GM23338 (cell line): ENCODE measurements at regions not wholly inside any gene's neighbourhood (a gene's known extent, or its start where the extent isn't known, plus 50 kb on each side); places are given as distances from the start of the nearest gene placed in this dataset.

Source experiments
- ATAC-seq: fragments of 200-7000 bp; cut with Tn5 transposase; 3 replicates; pipeline ENCODE4 v1.9.1; 2020
- DNase-seq: peaks from one replicate; pipeline ENCODE4 v3.0.0-alpha.2; 2015; ENCODE audit warnings: low spot score
- H2AFZ ChIP-seq: fragments of 200-600 bp; sonication (generic); 2 replicates; pipeline ENCODE4 v1.8.0; 2016; ENCODE audit warnings: antibody characterized with exemption, mild to moderate bottlenecking, moderate library complexity
- H3F3A ChIP-seq: fragments of 200-600 bp; sonication (generic); replicated peaks from 2 replicates; pipeline ENCODE4 v1.8.0; 2017; ENCODE audit warnings: antibody characterized with exemption, mixed run types, low read depth
- H3K27ac ChIP-seq: fragments of 200-600 bp; sonication (generic); 2 replicates; pipeline ENCODE4 v1.6.1; 2016; ENCODE audit warnings: low read depth
- H3K27me3 ChIP-seq: fragments of 200-600 bp; sonication (generic); 2 replicates; pipeline ENCODE4 v1.8.0; 2016; ENCODE audit warnings: mild to moderate bottlenecking, mixed run types, moderate library complexity; ENCODE audit not compliant: insufficient read depth
- H3K36me3 ChIP-seq: fragments of 200-600 bp; sonication (generic); 2 replicates; pipeline ENCODE4 v1.8.0; 2016; ENCODE audit warnings: mild to moderate bottlenecking; ENCODE audit not compliant: insufficient read depth
- H3K4me1 ChIP-seq: fragments of 200-600 bp; sonication (generic); 2 replicates; pipeline ENCODE4 v1.8.0; 2016; ENCODE audit warnings: mild to moderate bottlenecking, moderate library complexity; ENCODE audit not compliant: insufficient read depth
- H3K4me2 ChIP-seq: fragments of 200-600 bp; sonication (generic); 2 replicates; pipeline ENCODE4 v1.7.1; 2017; ENCODE audit warnings: mixed run types
- H3K4me3 ChIP-seq: fragments of 200-600 bp; sonication (generic); 2 replicates; pipeline ENCODE4 v1.6.1; 2016; ENCODE audit warnings: mixed run types
- H3K79me2 ChIP-seq: fragments of 200-600 bp; sonication (generic); replicated peaks from 2 replicates; pipeline ENCODE4 v1.8.0; 2017; ENCODE audit warnings: mild to moderate bottlenecking; ENCODE audit not compliant: insufficient read depth
- H3K9me2 ChIP-seq: fragments of 200-600 bp; sonication (generic); 2 replicates; pipeline ENCODE4 v1.8.0; 2017; ENCODE audit not compliant: insufficient read depth
- H4K20me1 ChIP-seq: fragments of 200-600 bp; sonication (generic); replicated peaks from 2 replicates; pipeline ENCODE4 v1.8.0; 2017; ENCODE audit warnings: mild to moderate bottlenecking; ENCODE audit not compliant: insufficient read depth
- H3K27ac Mint-ChIP-seq: 2 replicates; pipeline ENCODE4 v1.8.0; 2020; ENCODE audit warnings: inconsistent platforms, mild to moderate bottlenecking, moderate library complexity, mixed read lengths
- H3K27me3 Mint-ChIP-seq: 3 replicates; pipeline ENCODE4 v1.8.0; 2022; ENCODE audit warnings: low read depth, mild to moderate bottlenecking, moderate library complexity, mixed read lengths, inconsistent platforms; ENCODE audit not compliant: insufficient read depth, poor library complexity
- H3K36me3 Mint-ChIP-seq: 3 replicates; pipeline ENCODE4 v1.8.0; 2021; ENCODE audit warnings: low read depth, mild to moderate bottlenecking, inconsistent platforms, moderate library complexity, mixed read lengths
- H3K4me1 Mint-ChIP-seq: 3 replicates; pipeline ENCODE4 v1.8.0; 2020; ENCODE audit warnings: mild to moderate bottlenecking, inconsistent platforms, mixed read lengths
- H3K4me3 Mint-ChIP-seq: 3 replicates; pipeline ENCODE4 v1.8.0; 2021; ENCODE audit warnings: moderate library complexity, mild to moderate bottlenecking, inconsistent platforms, mixed read lengths
- H3K9me3 Mint-ChIP-seq: 3 replicates; pipeline ENCODE4 v1.8.0; 2020; ENCODE audit warnings: moderate library complexity, mild to moderate bottlenecking, inconsistent platforms, mixed read lengths
- CREB1 ChIP-seq: fragments of 250-450 bp; sonication (Bioruptor Pico); IDR thresholded peaks from 2 replicates; pipeline ENCODE4 v1.5.0; 2020; ENCODE audit warnings: low read depth, mild to moderate bottlenecking, moderate library complexity
- CTCF ChIP-seq, 2 experiments: fragments of 200-600 bp in 1 of 2; sonication (generic) in 1 of 2; conservative IDR thresholded peaks; 2 replicates each; pipeline versions ENCODE4 v1.5.1 to v1.6.1; 2016 to 2017; ENCODE audit warnings: antibody characterized with exemption in 2 of 2, low read depth in 2 of 2, mild to moderate bottlenecking in 2 of 2, moderate library complexity in 1 of 2
- ETS1 ChIP-seq: IDR thresholded peaks from 2 replicates; pipeline ENCODE4 v1.6.1; 2016; ENCODE audit warnings: antibody characterized with exemption
- EZH2 ChIP-seq: fragments of 200-600 bp; sonication (generic); IDR thresholded peaks from one replicate; pipeline ENCODE4 v1.8.0; 2017; ENCODE audit warnings: antibody characterized with exemption, mild to moderate bottlenecking, low read depth; ENCODE audit not compliant: unreplicated experiment
- EZH2phosphoT487 ChIP-seq: fragments of 200-600 bp; sonication (generic); IDR thresholded peaks from one replicate; pipeline ENCODE4 v1.8.1; 2018; ENCODE audit warnings: antibody characterized with exemption; ENCODE audit not compliant: unreplicated experiment
- JUNB ChIP-seq: IDR thresholded peaks from one replicate; pipeline ENCODE4 v1.6.1; 2016; ENCODE audit warnings: antibody characterized with exemption; ENCODE audit not compliant: unreplicated experiment
- NANOG ChIP-seq: IDR thresholded peaks from 2 replicates; pipeline ENCODE4 v1.6.1; 2016; ENCODE audit warnings: antibody characterized with exemption, borderline replicate concordance
- POLR2AphosphoS5 ChIP-seq: IDR thresholded peaks from 2 replicates; pipeline ENCODE4 v1.6.1; 2016; ENCODE audit warnings: antibody characterized with exemption, low read depth
- REST ChIP-seq: IDR thresholded peaks from one replicate; pipeline ENCODE4 v1.6.1; 2018; ENCODE audit warnings: antibody characterized with exemption; ENCODE audit not compliant: unreplicated experiment
- STAT1 ChIP-seq: IDR thresholded peaks from one replicate; pipeline ENCODE4 v1.6.1; 2016; ENCODE audit warnings: antibody characterized with exemption; ENCODE audit not compliant: unreplicated experiment
- ZNF114 ChIP-seq: fragments of 250-450 bp; sonication (Bioruptor Pico); IDR thresholded peaks from 2 replicates; pipeline ENCODE4 v1.5.0; 2020; ENCODE audit warnings: mild to moderate bottlenecking, moderate library complexity
- ZNF331 ChIP-seq: fragments of 250-450 bp; sonication (Bioruptor Pico); IDR thresholded peaks from 2 replicates; pipeline ENCODE4 v1.5.0; 2020; ENCODE audit warnings: low read depth, mild to moderate bottlenecking, moderate library complexity
- TF ChIP-seq, protein P1 (sequence below): fragments of 250-450 bp; sonication (Bioruptor Pico); IDR thresholded peaks from 2 replicates; pipeline ENCODE4 v1.5.0; 2020; ENCODE audit warnings: mild to moderate bottlenecking, moderate library complexity

- Mint-ChIP-seq H3K4me1 (no peaks in the 10 kb centered on the region), H3K27ac (no peak overlapping the region), H3K4me3 (no peak overlapping the region), H3K36me3 (no peaks in the 10 kb centered on the region), H3K9me3 (no peaks in the 10 kb centered on the region), H3K27me3 (no peaks in the 10 kb centered on the region)
- no peaks in the 10 kb centered on the region for H3K9me2 ChIP-seq
- H3K4me1 ChIP-seq = no peaks in the 10 kb centered on the region
- H3K4me2 ChIP-seq = no peak overlapping the region
- no peaks in the 10 kb centered on the region for H3F3A ChIP-seq
- H3K27me3 ChIP-seq = no peaks in the 10 kb centered on the region
- no peak overlapping the region for H3K4me3 ChIP-seq
- ATAC-seq (no peak), DNase-seq (no peak)
- no peaks in the 10 kb centered on the region for H3K79me2 ChIP-seq
- H3K27ac ChIP-seq = no peak overlapping the region
- H2AFZ ChIP-seq = no peak overlapping the region
- H4K20me1 ChIP-seq = no peaks in the 10 kb centered on the region
- TF ChIP-seq STAT1 (no peak), POLR2AphosphoS5 (no peak), JUNB (no peak), ZNF114 (CRISPR knock-in tag) (no peak), ZNF331 (CRISPR knock-in tag) (no peak), EZH2phosphoT487 (no peak), EZH2 (no peak), NANOG (no peak), ETS1 (no peak), CTCF (conservative IDR thresholded peaks at IDR 0.05; ENCODE audit: low read depth in 2 of 2) (no peak), REST (no peak), CREB1 (no peak)
- TF ChIP-seq, protein P1, sequence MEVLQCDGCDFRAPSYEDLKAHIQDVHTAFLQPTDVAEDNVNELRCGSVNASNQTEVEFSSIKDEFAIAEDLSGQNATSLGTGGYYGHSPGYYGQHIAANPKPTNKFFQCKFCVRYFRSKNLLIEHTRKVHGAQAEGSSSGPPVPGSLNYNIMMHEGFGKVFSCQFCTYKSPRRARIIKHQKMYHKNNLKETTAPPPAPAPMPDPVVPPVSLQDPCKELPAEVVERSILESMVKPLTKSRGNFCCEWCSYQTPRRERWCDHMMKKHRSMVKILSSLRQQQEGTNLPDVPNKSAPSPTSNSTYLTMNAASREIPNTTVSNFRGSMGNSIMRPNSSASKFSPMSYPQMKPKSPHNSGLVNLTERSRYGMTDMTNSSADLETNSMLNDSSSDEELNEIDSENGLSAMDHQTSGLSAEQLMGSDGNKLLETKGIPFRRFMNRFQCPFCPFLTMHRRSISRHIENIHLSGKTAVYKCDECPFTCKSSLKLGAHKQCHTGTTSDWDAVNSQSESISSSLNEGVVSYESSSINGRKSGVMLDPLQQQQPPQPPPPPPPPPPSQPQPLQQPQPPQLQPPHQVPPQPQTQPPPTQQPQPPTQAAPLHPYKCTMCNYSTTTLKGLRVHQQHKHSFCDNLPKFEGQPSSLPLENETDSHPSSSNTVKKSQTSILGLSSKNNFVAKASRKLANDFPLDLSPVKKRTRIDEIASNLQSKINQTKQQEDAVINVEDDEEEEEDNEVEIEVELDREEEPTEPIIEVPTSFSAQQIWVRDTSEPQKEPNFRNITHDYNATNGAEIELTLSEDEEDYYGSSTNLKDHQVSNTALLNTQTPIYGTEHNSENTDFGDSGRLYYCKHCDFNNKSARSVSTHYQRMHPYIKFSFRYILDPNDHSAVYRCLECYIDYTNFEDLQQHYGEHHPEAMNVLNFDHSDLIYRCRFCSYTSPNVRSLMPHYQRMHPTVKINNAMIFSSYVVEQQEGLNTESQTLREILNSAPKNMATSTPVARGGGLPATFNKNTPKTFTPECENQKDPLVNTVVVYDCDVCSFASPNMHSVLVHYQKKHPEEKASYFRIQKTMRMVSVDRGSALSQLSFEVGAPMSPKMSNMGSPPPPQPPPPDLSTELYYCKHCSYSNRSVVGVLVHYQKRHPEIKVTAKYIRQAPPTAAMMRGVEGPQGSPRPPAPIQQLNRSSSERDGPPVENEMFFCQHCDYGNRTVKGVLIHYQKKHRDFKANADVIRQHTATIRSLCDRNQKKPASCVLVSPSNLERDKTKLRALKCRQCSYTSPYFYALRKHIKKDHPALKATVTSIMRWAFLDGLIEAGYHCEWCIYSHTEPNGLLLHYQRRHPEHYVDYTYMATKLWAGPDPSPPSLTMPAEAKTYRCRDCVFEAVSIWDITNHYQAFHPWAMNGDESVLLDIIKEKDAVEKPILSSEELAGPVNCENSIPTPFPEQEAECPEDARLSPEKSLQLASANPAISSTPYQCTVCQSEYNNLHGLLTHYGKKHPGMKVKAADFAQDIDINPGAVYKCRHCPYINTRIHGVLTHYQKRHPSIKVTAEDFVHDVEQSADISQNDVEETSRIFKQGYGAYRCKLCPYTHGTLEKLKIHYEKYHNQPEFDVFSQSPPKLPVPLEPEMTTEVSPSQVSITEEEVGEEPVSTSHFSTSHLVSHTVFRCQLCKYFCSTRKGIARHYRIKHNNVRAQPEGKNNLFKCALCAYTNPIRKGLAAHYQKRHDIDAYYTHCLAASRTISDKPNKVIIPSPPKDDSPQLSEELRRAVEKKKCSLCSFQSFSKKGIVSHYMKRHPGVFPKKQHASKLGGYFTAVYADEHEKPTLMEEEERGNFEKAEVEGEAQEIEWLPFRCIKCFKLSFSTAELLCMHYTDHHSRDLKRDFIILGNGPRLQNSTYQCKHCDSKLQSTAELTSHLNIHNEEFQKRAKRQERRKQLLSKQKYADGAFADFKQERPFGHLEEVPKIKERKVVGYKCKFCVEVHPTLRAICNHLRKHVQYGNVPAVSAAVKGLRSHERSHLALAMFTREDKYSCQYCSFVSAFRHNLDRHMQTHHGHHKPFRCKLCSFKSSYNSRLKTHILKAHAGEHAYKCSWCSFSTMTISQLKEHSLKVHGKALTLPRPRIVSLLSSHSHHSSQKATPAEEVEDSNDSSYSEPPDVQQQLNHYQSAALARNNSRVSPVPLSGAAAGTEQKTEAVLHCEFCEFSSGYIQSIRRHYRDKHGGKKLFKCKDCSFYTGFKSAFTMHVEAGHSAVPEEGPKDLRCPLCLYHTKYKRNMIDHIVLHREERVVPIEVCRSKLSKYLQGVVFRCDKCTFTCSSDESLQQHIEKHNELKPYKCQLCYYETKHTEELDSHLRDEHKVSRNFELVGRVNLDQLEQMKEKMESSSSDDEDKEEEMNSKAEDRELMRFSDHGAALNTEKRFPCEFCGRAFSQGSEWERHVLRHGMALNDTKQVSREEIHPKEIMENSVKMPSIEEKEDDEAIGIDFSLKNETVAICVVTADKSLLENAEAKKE (CRISPR knock-in tag) = no peak
- H3K36me3 ChIP-seq = no peaks in the 10 kb centered on the region
These were observed 66.7 kb downstream of the XCL1 start for GRCh38 chr1:168643152-168643551.
